IMR-90 (cell line): ENCODE measurements at regions not wholly inside any gene's neighbourhood (a gene's known extent, or its start where the extent isn't known, plus 50 kb on each side); places are given as distances from the start of the nearest gene placed in this dataset.

Source experiments
- ATAC-seq: fragments of 200-7000 bp; cut with Tn5 transposase; 2 replicates; pipeline ENCODE4 v1.9.1; 2020; ENCODE audit warnings: low read depth, mild to moderate bottlenecking, moderate library complexity
- BruUV-seq: library from RNA; stranded (reverse); fragments of 400-500 nt; replicated peaks from 2 replicates; lab custom pipeline; 2021; lab: Mats Ljungman, UMichigan
- CTCF ChIA-PET: fragments of 300-600 bp; formaldehyde crosslinking; extraction: SDS; loops from one replicate; lab custom pipeline; 2021; ENCODE audit warnings: antibody characterized with exemption; lab: Yijun Ruan, JAX
- POLR2A ChIA-PET: fragments of 300-600 bp; sonication (Branson Sonifier 250); formaldehyde crosslinking; loops from one replicate; lab custom pipeline; 2022; ENCODE audit warnings: antibody characterized with exemption; ENCODE audit not compliant: unreplicated experiment; lab: Charles Lee
- DNase-seq: peaks from one replicate; pipeline ENCODE4 v3.0.0; 2013
- H2AFZ ChIP-seq: replicated peaks from 2 replicates; pipeline ENCODE3; 2013; ENCODE audit warnings: low read length, mild to moderate bottlenecking; ENCODE audit not compliant: poor library complexity
- H2AK5ac ChIP-seq: 2 replicates; pipeline ENCODE4 v1.6.1; 2013; ENCODE audit warnings: low read depth, low read length, inconsistent platforms
- H2AK9ac ChIP-seq: replicated peaks from 2 replicates; pipeline ENCODE3; 2013; ENCODE audit warnings: mild to moderate bottlenecking, low read depth, low read length, moderate library complexity; ENCODE audit not compliant: poor library complexity
- H2BK120ac ChIP-seq: 2 replicates; pipeline ENCODE4 v1.6.1; 2013; ENCODE audit warnings: low read depth, low read length, inconsistent platforms
- H2BK15ac ChIP-seq: 3 replicates; pipeline ENCODE4 v1.6.1; 2013; ENCODE audit warnings: low read depth, low read length, inconsistent platforms
- H2BK20ac ChIP-seq: 2 replicates; pipeline ENCODE4 v1.6.1; 2013; ENCODE audit warnings: low read depth, mild to moderate bottlenecking, inconsistent platforms, low read length, moderate library complexity
- H2BK5ac ChIP-seq: 2 replicates; pipeline ENCODE4 v1.6.1; 2013; ENCODE audit warnings: mild to moderate bottlenecking, low read depth, low read length, inconsistent platforms; ENCODE audit not compliant: poor library complexity, severe bottlenecking
- H3K14ac ChIP-seq: replicated peaks from 2 replicates; pipeline ENCODE4 v1.6.1; 2013; ENCODE audit warnings: low read depth, low read length, inconsistent platforms
- H3K18ac ChIP-seq: 2 replicates; pipeline ENCODE4 v1.6.1; 2013; ENCODE audit warnings: low read depth, low read length, control low read depth
- H3K23ac ChIP-seq: 2 replicates; pipeline ENCODE4 v1.6.1; 2013; ENCODE audit warnings: low read depth, low read length, inconsistent platforms
- H3K27ac ChIP-seq: 2 replicates; pipeline ENCODE4 v1.5.1; 2013; ENCODE audit warnings: mild to moderate bottlenecking, control low read depth, low read length; ENCODE audit not compliant: insufficient read depth
- H3K27me3 ChIP-seq: 2 replicates; pipeline ENCODE4 v1.6.1; 2013; ENCODE audit warnings: low read length; ENCODE audit not compliant: control insufficient read depth, insufficient read depth
- H3K36me3 ChIP-seq: 2 replicates; pipeline ENCODE4 v1.6.1; 2013; ENCODE audit warnings: low read length, mixed read lengths; ENCODE audit not compliant: control insufficient read depth, insufficient read depth
- H3K4ac ChIP-seq: 2 replicates; pipeline ENCODE4 v1.6.1; 2013; ENCODE audit warnings: low read depth, low read length, inconsistent platforms
- H3K4me1 ChIP-seq: 2 replicates; pipeline ENCODE4 v1.6.1; 2013; ENCODE audit warnings: low read length, mixed read lengths; ENCODE audit not compliant: control insufficient read depth, insufficient read depth
- H3K4me2 ChIP-seq: 2 replicates; pipeline ENCODE4 v1.6.1; 2013; ENCODE audit warnings: low read depth, mild to moderate bottlenecking, control low read depth, low read length, moderate library complexity
- H3K4me3 ChIP-seq: 2 replicates; pipeline ENCODE4 v1.5.1; 2013; ENCODE audit warnings: low read depth, mild to moderate bottlenecking, control low read depth, low read length, moderate library complexity; ENCODE audit not compliant: insufficient read depth
- H3K56ac ChIP-seq: 2 replicates; pipeline ENCODE4 v1.6.1; 2013; ENCODE audit warnings: low read length, inconsistent platforms; ENCODE audit not compliant: insufficient read depth; ENCODE audit errors: extremely low read depth
- H3K79me1 ChIP-seq, 2 experiments: 2 replicates each; pipeline ENCODE4 v1.6.1; 2013; ENCODE audit warnings: low read length in 2 of 2, inconsistent platforms in 1 of 2, low read depth in 1 of 2
- H3K9ac ChIP-seq: 2 replicates; pipeline ENCODE4 v1.6.1; 2013; ENCODE audit warnings: low read depth, low read length, control low read depth
- H3K9me1 ChIP-seq: 2 replicates; pipeline ENCODE4 v1.6.1; 2013; ENCODE audit warnings: low read length, inconsistent platforms; ENCODE audit not compliant: insufficient read depth
- H3K9me3 ChIP-seq: 2 replicates; pipeline ENCODE4 v1.6.1; 2013; ENCODE audit warnings: low read length; ENCODE audit not compliant: control insufficient read depth, insufficient read depth
- H4K20me1 ChIP-seq: 2 replicates; pipeline ENCODE4 v1.6.1; 2013; ENCODE audit warnings: low read length, inconsistent platforms; ENCODE audit not compliant: insufficient read depth
- H4K5ac ChIP-seq: 2 replicates; pipeline ENCODE4 v1.6.1; 2013; ENCODE audit warnings: mild to moderate bottlenecking, low read depth, low read length, control low read depth
- H4K8ac ChIP-seq, 2 experiments: 2 replicates each; pipeline ENCODE4 v1.6.1; 2013; ENCODE audit warnings: low read depth in 2 of 2, low read length in 2 of 2, control low read depth in 1 of 2, inconsistent platforms in 1 of 2
- H4K91ac ChIP-seq: 2 replicates; pipeline ENCODE4 v1.6.1; 2013; ENCODE audit warnings: low read depth, low read length, inconsistent platforms; ENCODE audit not compliant: insufficient read depth
- BHLHE40 ChIP-seq: fragments of 150-350 bp; IDR thresholded peaks from 2 replicates; pipeline ENCODE4 v1.6.1; 2016; ENCODE audit warnings: mild to moderate bottlenecking, low read depth, low read length
- CEBPB ChIP-seq: IDR thresholded peaks from 2 replicates; pipeline ENCODE4 v1.6.1; 2012; ENCODE audit warnings: low read depth, low read length, improper control_type of control experiment
- CHD1 ChIP-seq: IDR thresholded peaks from 2 replicates; pipeline ENCODE4 v1.6.1; 2012; ENCODE audit warnings: low read depth, low read length, improper control_type of control experiment
- FOS ChIP-seq: fragments of 150-350 bp; IDR thresholded peaks from 2 replicates; pipeline ENCODE4 v1.6.1; 2016; ENCODE audit warnings: low read depth, low read length
- MAFK ChIP-seq: IDR thresholded peaks from 2 replicates; pipeline ENCODE4 v1.6.1; 2012; ENCODE audit warnings: low read depth, low read length, improper control_type of control experiment
- MAZ ChIP-seq: IDR thresholded peaks from 2 replicates; pipeline ENCODE4 v1.6.1; 2012; ENCODE audit warnings: low read depth, mild to moderate bottlenecking, low read length, improper control_type of control experiment, moderate library complexity, borderline replicate concordance
- MXI1 ChIP-seq: IDR thresholded peaks from 2 replicates; pipeline ENCODE4 v1.6.1; 2012; ENCODE audit warnings: low read depth, mild to moderate bottlenecking, low read length, moderate library complexity, borderline replicate concordance
- NFE2L2 ChIP-seq: fragments of 150-350 bp; IDR thresholded peaks from 2 replicates; pipeline ENCODE4 v1.6.1; 2016; ENCODE audit warnings: low read depth, mild to moderate bottlenecking, low read length
- POLR2A ChIP-seq: IDR thresholded peaks from 2 replicates; pipeline ENCODE4 v1.6.1; 2012; ENCODE audit warnings: mild to moderate bottlenecking, low read depth, low read length
- RAD21 ChIP-seq: IDR thresholded peaks from 2 replicates; pipeline ENCODE4 v1.6.1; 2012; ENCODE audit warnings: low read length, improper control_type of control experiment
- RCOR1 ChIP-seq: IDR thresholded peaks from 2 replicates; pipeline ENCODE4 v1.6.1; 2012; ENCODE audit warnings: mild to moderate bottlenecking, low read length, improper control_type of control experiment; ENCODE audit not compliant: insufficient replicate concordance
- RFX5 ChIP-seq: IDR thresholded peaks from 2 replicates; pipeline ENCODE4 v1.8.0; 2012; ENCODE audit warnings: low read depth, mild to moderate bottlenecking, low read length, moderate library complexity
- SMC3 ChIP-seq: fragments of 150-350 bp; IDR thresholded peaks from 2 replicates; pipeline ENCODE4 v1.6.1; 2016; ENCODE audit warnings: low read depth, mild to moderate bottlenecking, antibody characterized with exemption, low read length, moderate library complexity
- WGBS, 2 experiments: methylation state at CpG; one replicate each; pipeline versions ENCODE4 v1.1.5 to v1.1.7; 2013; ENCODE audit warnings: missing lambda C conversion rate in 2 of 2; ENCODE audit not compliant: insufficient read length in 1 of 2; ENCODE audit errors: extremely low coverage in 2 of 2; 5-methylcytosine and 5-hydroxymethylcytosine counted together
- dilution Hi-C: fragments of 300-500 bp; cut with HindIII; formaldehyde crosslinking; loops from one replicate; pipeline ENCODE4 v1.14.3; 2018; ENCODE audit warnings: low sequenced_read_pairs; ENCODE audit not compliant: unreplicated experiment
- in situ Hi-C: fragments of 300-500 bp; cut with MboI; formaldehyde crosslinking; loops from 3 replicates; pipeline ENCODE4 v1.14.3; 2019; ENCODE audit warnings: low sequenced_read_pairs, inconsistent platforms, mixed read lengths
- intact Hi-C: fragments of 100-400 bp; cut with micrococcal nuclease; formaldehyde crosslinking; loops from 2 replicates; pipeline ENCODE4 v1.10.0; 2022
- TF ChIP-seq, protein P1 (sequence below): fragments of 150-350 bp; IDR thresholded peaks from 2 replicates; pipeline ENCODE4 v1.6.1; 2017; ENCODE audit warnings: mild to moderate bottlenecking, antibody characterized with exemption, low read length, low read depth
- TF ChIP-seq, protein P2 (sequence below): conservative IDR thresholded peaks from 2 replicates; pipeline ENCODE4 v1.5.1; 2012; ENCODE audit warnings: mild to moderate bottlenecking, low read depth, low read length, improper control_type of control experiment
- TF ChIP-seq, protein P3 (sequence below): fragments of 150-350 bp; IDR thresholded peaks from 2 replicates; pipeline ENCODE4 v1.6.1; 2016; ENCODE audit warnings: low read depth, mild to moderate bottlenecking, low read length, moderate library complexity, borderline replicate concordance

DNA sequence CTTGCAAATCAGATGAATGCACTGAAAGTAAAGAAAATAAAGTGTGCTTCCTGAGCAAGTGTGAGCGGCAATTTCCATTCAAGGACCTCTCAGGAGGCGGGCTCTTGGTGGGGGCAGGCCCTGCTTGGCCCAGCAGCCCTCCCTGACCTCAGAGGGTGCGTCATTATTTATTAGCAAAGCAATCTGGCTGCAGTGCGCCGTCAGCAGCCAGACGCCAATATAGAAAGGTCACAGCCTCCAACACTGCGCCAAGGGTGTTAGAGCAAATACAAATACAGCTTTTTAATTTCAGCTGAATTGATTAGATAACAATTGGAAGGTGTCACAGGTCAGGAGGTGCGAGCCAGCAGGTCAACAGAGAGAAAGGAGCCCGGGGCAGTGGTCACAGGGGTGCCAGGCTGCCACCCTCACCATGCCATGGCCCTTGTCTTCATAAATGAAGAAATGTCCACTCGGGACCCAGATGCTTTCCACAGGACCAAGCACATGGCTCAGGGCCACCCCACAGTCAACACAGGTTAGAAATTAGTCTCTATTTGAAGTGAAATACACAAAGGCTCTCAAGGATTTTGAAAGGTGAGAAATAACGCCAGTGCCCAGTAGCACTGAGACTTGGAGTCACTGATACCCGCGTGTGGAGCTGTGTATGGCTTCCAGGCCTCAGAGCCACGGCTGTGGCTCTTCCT lies 309.8 kb downstream of the IRX2 start:
- Histone ChIP-seq H3K27ac (no peak overlapping the region), H3K14ac (no peak overlapping the region), H3K4me1 (no peaks in the 10 kb centered on the region), H3K4ac (no peak overlapping the region), H4K91ac (no peak overlapping the region), H2AK9ac (no peak overlapping the region), H3K4me3 (no peak overlapping the region), H3K27me3 (no peaks in the 10 kb centered on the region), H2BK20ac (no peak overlapping the region), H3K79me1 (no peaks in the 10 kb centered on the region), H4K8ac (no peak overlapping the region), H3K56ac (no peak overlapping the region), H3K9ac (no peak overlapping the region), H2BK15ac (no peak overlapping the region), H3K23ac (no peak overlapping the region), H3K18ac (no peak overlapping the region), H2AFZ (no peak overlapping the region), H4K20me1 (no peaks in the 10 kb centered on the region), H4K5ac (no peak overlapping the region), H3K4me2 (no peak overlapping the region), H3K9me3 (peaks cover 21% of the 10 kb centered on the region), H2BK5ac (no peak overlapping the region), H2BK120ac (no peak overlapping the region), H2AK5ac (no peak overlapping the region), H3K36me3 (no peaks in the 10 kb centered on the region), H3K9me1 (no peaks in the 10 kb centered on the region)
- TF ChIP-seq POLR2A: no peak
- TF ChIP-seq BHLHE40: no peak
- no peak for TF ChIP-seq RCOR1
- TF ChIP-seq FOS: no peak
- no peak for TF ChIP-seq MXI1
- TF ChIP-seq, protein P1, sequence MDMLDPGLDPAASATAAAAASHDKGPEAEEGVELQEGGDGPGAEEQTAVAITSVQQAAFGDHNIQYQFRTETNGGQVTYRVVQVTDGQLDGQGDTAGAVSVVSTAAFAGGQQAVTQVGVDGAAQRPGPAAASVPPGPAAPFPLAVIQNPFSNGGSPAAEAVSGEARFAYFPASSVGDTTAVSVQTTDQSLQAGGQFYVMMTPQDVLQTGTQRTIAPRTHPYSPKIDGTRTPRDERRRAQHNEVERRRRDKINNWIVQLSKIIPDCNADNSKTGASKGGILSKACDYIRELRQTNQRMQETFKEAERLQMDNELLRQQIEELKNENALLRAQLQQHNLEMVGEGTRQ: no peak
- no peak for TF ChIP-seq MAFK
- TF ChIP-seq RFX5: no peak
- TF ChIP-seq CHD1: no peak
- no peak for TF ChIP-seq RAD21
- TF ChIP-seq, protein P2, sequence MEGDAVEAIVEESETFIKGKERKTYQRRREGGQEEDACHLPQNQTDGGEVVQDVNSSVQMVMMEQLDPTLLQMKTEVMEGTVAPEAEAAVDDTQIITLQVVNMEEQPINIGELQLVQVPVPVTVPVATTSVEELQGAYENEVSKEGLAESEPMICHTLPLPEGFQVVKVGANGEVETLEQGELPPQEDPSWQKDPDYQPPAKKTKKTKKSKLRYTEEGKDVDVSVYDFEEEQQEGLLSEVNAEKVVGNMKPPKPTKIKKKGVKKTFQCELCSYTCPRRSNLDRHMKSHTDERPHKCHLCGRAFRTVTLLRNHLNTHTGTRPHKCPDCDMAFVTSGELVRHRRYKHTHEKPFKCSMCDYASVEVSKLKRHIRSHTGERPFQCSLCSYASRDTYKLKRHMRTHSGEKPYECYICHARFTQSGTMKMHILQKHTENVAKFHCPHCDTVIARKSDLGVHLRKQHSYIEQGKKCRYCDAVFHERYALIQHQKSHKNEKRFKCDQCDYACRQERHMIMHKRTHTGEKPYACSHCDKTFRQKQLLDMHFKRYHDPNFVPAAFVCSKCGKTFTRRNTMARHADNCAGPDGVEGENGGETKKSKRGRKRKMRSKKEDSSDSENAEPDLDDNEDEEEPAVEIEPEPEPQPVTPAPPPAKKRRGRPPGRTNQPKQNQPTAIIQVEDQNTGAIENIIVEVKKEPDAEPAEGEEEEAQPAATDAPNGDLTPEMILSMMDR: no peak
- TF ChIP-seq SMC3: no peak
- no peak for TF ChIP-seq CEBPB
- TF ChIP-seq MAZ: no peak
- TF ChIP-seq NFE2L2: no peak
- TF ChIP-seq, protein P3, sequence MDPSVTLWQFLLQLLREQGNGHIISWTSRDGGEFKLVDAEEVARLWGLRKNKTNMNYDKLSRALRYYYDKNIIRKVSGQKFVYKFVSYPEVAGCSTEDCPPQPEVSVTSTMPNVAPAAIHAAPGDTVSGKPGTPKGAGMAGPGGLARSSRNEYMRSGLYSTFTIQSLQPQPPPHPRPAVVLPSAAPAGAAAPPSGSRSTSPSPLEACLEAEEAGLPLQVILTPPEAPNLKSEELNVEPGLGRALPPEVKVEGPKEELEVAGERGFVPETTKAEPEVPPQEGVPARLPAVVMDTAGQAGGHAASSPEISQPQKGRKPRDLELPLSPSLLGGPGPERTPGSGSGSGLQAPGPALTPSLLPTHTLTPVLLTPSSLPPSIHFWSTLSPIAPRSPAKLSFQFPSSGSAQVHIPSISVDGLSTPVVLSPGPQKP: no peak
- intact Hi-C loops: no loop called here
- dilution Hi-C loops: no loop called here
- POLR2A ChIA-PET: no interaction called here
- no peak for ATAC-seq
- no peak for DNase-seq
- in situ Hi-C loops: no loop called here
- CTCF ChIA-PET: no interaction called here
- WGBS, 2 experiments: no CpG with 5 or more reads among the region's 14 CpGs
- no TSS peak for BruUV-seq
